ENCODE measurements at regions not wholly inside any gene's neighbourhood (a gene's known extent, or its start where the extent isn't known, plus 50 kb on each side); places are given as distances from the start of the nearest gene placed in this dataset.
"Not testable (repeated sequence)": the region's sequence is repeated elsewhere in the genome, so short reads cannot be mapped to it uniquely, and the experiment has no call there.

DNA sequence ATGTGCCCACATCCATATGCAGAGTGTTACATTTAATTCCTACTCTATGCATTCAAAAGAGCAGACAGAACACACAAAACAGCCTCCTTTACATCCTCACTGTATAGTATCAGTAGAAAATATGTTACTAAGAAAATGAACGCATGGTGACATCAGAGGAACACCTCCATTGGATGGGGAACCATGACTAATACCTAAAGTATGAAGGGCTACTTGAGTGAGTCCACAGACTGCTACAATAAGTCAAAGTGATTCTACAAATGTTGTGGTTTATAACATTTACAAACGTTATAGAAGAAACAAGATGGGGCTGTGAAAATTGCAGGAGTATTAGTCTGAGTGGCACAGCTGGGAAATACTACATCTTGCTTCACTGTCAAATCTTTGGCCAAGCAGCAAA lies 1830.9 kb upstream of the PIK3C3 start:
- Histone ChIP-seq H3K27ac (ENCODE audit: low read depth, low read length) (no peak overlapping the region), H3K4me1 (ENCODE audit: control insufficient read depth, low read length) (no peaks in the 10 kb centered on the region), H3K9me2 (replicated peaks; ENCODE audit: control insufficient read depth, low read length) (no peaks in the 10 kb centered on the region), H3K36me3 (ENCODE audit: control insufficient read depth, low read length) (no peaks in the 10 kb centered on the region), H3K4me3 (ENCODE audit: low read length) (no peak overlapping the region), H3K4me2 (ENCODE audit: low read length) (no peak overlapping the region), H4K20me1 (ENCODE audit: control insufficient read depth, insufficient read depth, low read depth, low read length) (no peaks in the 10 kb centered on the region), H3K27me3 (ENCODE audit: control insufficient read depth, low read length) (no peaks in the 10 kb centered on the region), H3F3A (ENCODE audit: control insufficient read depth, insufficient read depth) (no peaks in the 10 kb centered on the region), H3K79me2 (ENCODE audit: control insufficient read depth, low read length) (no peaks in the 10 kb centered on the region), H3K9me3 (ENCODE audit: control insufficient read depth, insufficient read depth, low read length) (peaks cover 3% of the 10 kb centered on the region; the same call in 1 of the 2 replicates)
- TF ChIP-seq, protein P1, sequence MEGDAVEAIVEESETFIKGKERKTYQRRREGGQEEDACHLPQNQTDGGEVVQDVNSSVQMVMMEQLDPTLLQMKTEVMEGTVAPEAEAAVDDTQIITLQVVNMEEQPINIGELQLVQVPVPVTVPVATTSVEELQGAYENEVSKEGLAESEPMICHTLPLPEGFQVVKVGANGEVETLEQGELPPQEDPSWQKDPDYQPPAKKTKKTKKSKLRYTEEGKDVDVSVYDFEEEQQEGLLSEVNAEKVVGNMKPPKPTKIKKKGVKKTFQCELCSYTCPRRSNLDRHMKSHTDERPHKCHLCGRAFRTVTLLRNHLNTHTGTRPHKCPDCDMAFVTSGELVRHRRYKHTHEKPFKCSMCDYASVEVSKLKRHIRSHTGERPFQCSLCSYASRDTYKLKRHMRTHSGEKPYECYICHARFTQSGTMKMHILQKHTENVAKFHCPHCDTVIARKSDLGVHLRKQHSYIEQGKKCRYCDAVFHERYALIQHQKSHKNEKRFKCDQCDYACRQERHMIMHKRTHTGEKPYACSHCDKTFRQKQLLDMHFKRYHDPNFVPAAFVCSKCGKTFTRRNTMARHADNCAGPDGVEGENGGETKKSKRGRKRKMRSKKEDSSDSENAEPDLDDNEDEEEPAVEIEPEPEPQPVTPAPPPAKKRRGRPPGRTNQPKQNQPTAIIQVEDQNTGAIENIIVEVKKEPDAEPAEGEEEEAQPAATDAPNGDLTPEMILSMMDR (IDR thresholded peaks at IDR 0.05; ENCODE audit: low read depth, low read length, poor library complexity, severe bottlenecking): no peak
- no peak for TF ChIP-seq EZH2phosphoT487 (IDR thresholded peaks at IDR 0.05; ENCODE audit: borderline replicate concordance, low read length)

DNA sequence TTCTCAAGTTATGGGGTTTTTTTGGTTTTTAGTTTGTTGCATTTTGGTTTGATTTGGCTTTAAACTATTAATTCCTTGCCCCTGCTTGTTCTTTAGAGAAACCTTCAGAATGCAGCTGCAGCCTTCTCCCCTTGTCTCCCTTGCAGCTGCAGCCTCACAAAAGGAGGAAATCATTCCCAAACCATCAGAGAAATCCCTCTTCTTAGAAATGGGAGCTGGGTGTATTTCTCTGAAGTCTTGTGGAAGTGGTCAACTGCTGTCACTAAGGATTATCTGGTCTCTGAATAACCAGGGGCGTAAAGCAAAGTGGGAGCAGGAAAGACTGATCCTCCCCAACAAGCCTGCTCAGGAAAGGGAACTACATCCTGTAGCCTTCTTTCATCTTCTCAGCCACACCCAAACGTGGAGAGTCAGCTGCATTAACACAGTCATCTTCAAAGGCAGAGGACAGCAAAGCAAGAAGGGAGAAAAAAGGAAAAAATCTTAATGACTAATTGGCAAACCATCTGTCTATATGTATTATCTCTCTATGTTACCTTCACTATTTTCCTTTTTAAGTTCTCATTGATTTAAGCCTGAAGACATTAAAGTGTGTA lies 1834.1 kb upstream of the PIK3C3 start:
- H3K27me3 ChIP-seq (ENCODE audit: control insufficient read depth, low read length): no peaks in the 10 kb centered on the region
- no peaks in the 10 kb centered on the region for H3K36me3 ChIP-seq (ENCODE audit: control insufficient read depth, low read length)
- H3K4me3 ChIP-seq (ENCODE audit: low read length): no peak overlapping the region
- H4K20me1 ChIP-seq (ENCODE audit: control insufficient read depth, insufficient read depth, low read depth, low read length): no peaks in the 10 kb centered on the region
- H3K9me3 ChIP-seq (ENCODE audit: control insufficient read depth, insufficient read depth, low read length): peaks cover 3% of the 10 kb centered on the region; the same call in 1 of the 2 replicates
- no peak overlapping the region for H3K27ac ChIP-seq (ENCODE audit: low read depth, low read length)
- no peaks in the 10 kb centered on the region for H3K4me1 ChIP-seq (ENCODE audit: control insufficient read depth, low read length)
- H3K4me2 ChIP-seq (ENCODE audit: low read length): no peak overlapping the region
- H3K79me2 ChIP-seq (ENCODE audit: control insufficient read depth, low read length): no peaks in the 10 kb centered on the region
- no peaks in the 10 kb centered on the region for H3K9me2 ChIP-seq (replicated peaks; ENCODE audit: control insufficient read depth, low read length)
- no peaks in the 10 kb centered on the region for H3F3A ChIP-seq (ENCODE audit: control insufficient read depth, insufficient read depth)
- no peak for TF ChIP-seq EZH2phosphoT487 (IDR thresholded peaks at IDR 0.05; ENCODE audit: borderline replicate concordance, low read length)
- TF ChIP-seq, protein P1 (IDR thresholded peaks at IDR 0.05; ENCODE audit: low read depth, low read length, poor library complexity, severe bottlenecking): no peak

DNA sequence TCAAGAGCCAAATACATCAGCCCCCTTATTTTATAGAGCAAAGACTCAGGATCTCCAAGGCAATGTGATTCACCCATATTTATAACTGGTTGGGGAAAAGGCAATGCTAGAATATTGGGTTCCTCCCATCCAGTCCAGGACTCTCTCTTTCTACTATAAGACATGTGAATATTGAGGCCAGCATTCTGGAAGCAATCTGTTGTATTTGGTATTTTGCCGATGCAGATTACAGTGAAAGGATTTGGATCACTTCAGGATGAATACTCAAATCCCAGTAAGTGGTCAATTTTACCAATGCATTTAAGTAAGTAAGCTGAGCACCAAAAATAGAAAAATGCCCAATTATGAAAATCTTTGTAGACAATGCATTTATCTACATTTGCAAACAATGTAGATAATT lies 1834.7 kb upstream of the PIK3C3 start:
- H3K4me3 ChIP-seq (ENCODE audit: low read length): no peak overlapping the region
- no peaks in the 10 kb centered on the region for H3K27me3 ChIP-seq (ENCODE audit: control insufficient read depth, low read length)
- no peaks in the 10 kb centered on the region for H3K4me1 ChIP-seq (ENCODE audit: control insufficient read depth, low read length)
- H3K79me2 ChIP-seq (ENCODE audit: control insufficient read depth, low read length): no peaks in the 10 kb centered on the region
- peaks cover 3% of the 10 kb centered on the region; the same call in 1 of the 2 replicates for H3K9me3 ChIP-seq (ENCODE audit: control insufficient read depth, insufficient read depth, low read length)
- no peak overlapping the region for H3K4me2 ChIP-seq (ENCODE audit: low read length)
- no peaks in the 10 kb centered on the region for H3K36me3 ChIP-seq (ENCODE audit: control insufficient read depth, low read length)
- no peak overlapping the region for H3K27ac ChIP-seq (ENCODE audit: low read depth, low read length)
- TF ChIP-seq, protein P1 (IDR thresholded peaks at IDR 0.05; ENCODE audit: low read depth, low read length, poor library complexity, severe bottlenecking): no peak
- TF ChIP-seq EZH2phosphoT487 (IDR thresholded peaks at IDR 0.05; ENCODE audit: borderline replicate concordance, low read length): no peak
- no peaks in the 10 kb centered on the region for H4K20me1 ChIP-seq (ENCODE audit: control insufficient read depth, insufficient read depth, low read depth, low read length)
- no peaks in the 10 kb centered on the region for H3K9me2 ChIP-seq (replicated peaks; ENCODE audit: control insufficient read depth, low read length)
- no peaks in the 10 kb centered on the region for H3F3A ChIP-seq (ENCODE audit: control insufficient read depth, insufficient read depth)

DNA sequence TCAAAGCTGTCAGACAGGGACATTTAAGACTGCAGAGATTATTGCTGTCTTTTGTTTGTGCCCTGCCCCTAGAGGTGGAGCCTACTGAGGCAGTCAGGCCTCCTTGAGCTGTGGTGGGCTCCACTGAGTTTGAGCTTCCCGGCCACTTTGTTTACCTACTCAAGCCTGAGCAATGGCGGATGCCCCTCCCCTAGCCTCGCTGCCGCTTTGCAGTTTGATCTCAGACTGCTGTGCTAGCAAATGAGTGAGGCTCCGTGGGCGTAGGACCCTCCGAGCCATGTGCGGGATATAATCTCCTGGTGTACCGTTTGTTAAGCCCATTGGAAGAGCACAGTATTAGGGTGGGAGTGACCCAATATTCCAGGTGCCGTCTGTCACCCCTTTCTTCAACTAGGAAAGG lies 1835.5 kb upstream of the PIK3C3 start:
- not testable (repeated sequence) for H3K4me1 ChIP-seq (ENCODE audit: control insufficient read depth, low read length); H3F3A ChIP-seq (ENCODE audit: control insufficient read depth, insufficient read depth); H3K36me3 ChIP-seq (ENCODE audit: control insufficient read depth, low read length); H4K20me1 ChIP-seq (ENCODE audit: control insufficient read depth, insufficient read depth, low read depth, low read length); H3K27ac ChIP-seq (ENCODE audit: low read depth, low read length); H3K4me2 ChIP-seq (ENCODE audit: low read length); H3K27me3 ChIP-seq (ENCODE audit: control insufficient read depth, low read length); H3K9me2 ChIP-seq (replicated peaks; ENCODE audit: control insufficient read depth, low read length); H3K9me3 ChIP-seq (ENCODE audit: control insufficient read depth, insufficient read depth, low read length); H3K79me2 ChIP-seq (ENCODE audit: control insufficient read depth, low read length); H3K4me3 ChIP-seq (ENCODE audit: low read length)

Measured in DOHH2 (cell line).